ENCODE measurements at regions not wholly inside any gene's neighbourhood (a gene's known extent, or its start where the extent isn't known, plus 50 kb on each side); places are given as distances from the start of the nearest gene placed in this dataset.
A peak's percentile ranks its signal among the peaks of the same experiment; 100 is the strongest.
"Not testable (repeated sequence)": the region's sequence is repeated elsewhere in the genome, so short reads cannot be mapped to it uniquely, and the experiment has no call there.

GRCh38 chr2:104904889-104905288, 51.0 kb downstream of the POU3F3 start:
- DNase-seq = no peak

- no peak for DNase-seq
These were observed 55.4 kb downstream of the POU3F3 start for GRCh38 chr2:104909317-104909716.

- no peak for DNase-seq
These were observed 60.6 kb downstream of the POU3F3 start for GRCh38 chr2:104914509-104914908.

GRCh38 chr2:104915107-104915793, 61.3 kb downstream of the POU3F3 start:
- no peak for DNase-seq

GRCh38 chr2:104919127-104919526, 65.2 kb downstream of the POU3F3 start:
- DNase-seq = no peak

GRCh38 chr2:104923665-104924064, 69.8 kb downstream of the POU3F3 start:
- no peak for DNase-seq

GRCh38 chr2:104929663-104930062, 75.7 kb downstream of the POU3F3 start:
- DNase-seq = no peak

- no peak for DNase-seq
These were observed 76.8 kb downstream of the POU3F3 start for GRCh38 chr2:104930732-104931131.

GRCh38 chr2:104932243-104932642, 78.3 kb downstream of the POU3F3 start:
- no peak for DNase-seq

- no peak for DNase-seq
These were observed 79.4 kb downstream of the POU3F3 start for GRCh38 chr2:104933151-104933917.

GRCh38 chr2:104936527-104936926, 82.6 kb downstream of the POU3F3 start:
- DNase-seq = no peak

- DNase-seq = peak in 1 of 2 donors; percentile 7
These were observed 84.5 kb downstream of the POU3F3 start for GRCh38 chr2:104938231-104938941.

- DNase-seq = no peak
These were observed 85.8 kb downstream of the POU3F3 start for GRCh38 chr2:104939570-104940217.

- no peak for DNase-seq
These were observed 90.6 kb downstream of the POU3F3 start for GRCh38 chr2:104944495-104944894.

- no peak for DNase-seq
These were observed 91.2 kb downstream of the POU3F3 start for GRCh38 chr2:104945121-104945520.

GRCh38 chr2:104945866-104946265, 92.0 kb downstream of the POU3F3 start:
- no peak for DNase-seq

- DNase-seq = not testable (repeated sequence)
These were observed 90.4 kb upstream of the MRPS9 start for GRCh38 chr2:104947456-104947855.

GRCh38 chr2:104952976-104953375, 84.9 kb upstream of the MRPS9 start:
- no peak for DNase-seq

- no peak for DNase-seq
These were observed 72.0 kb upstream of the MRPS9 start for GRCh38 chr2:104965900-104966299.

- DNase-seq = no peak
These were observed 68.3 kb upstream of the MRPS9 start for GRCh38 chr2:104969564-104969963.

GRCh38 chr2:104975371-104975770, 62.5 kb upstream of the MRPS9 start:
- DNase-seq = no peak

GRCh38 chr2:104975851-104976250, 62.0 kb upstream of the MRPS9 start:
- no peak for DNase-seq

GRCh38 chr2:104976603-104977120, 61.2 kb upstream of the MRPS9 start:
- peak in 1 of 2 donors; percentile 11 for DNase-seq

All from stimulated activated CD4-positive, alpha-beta T cell treated with anti-CD3 and anti-CD28 coated beads, Interleukin-2, amount 100 ng/mL, for 48 hours (primary cell).